Gastroesophageal sphincter (tissue), 3 donors: ENCODE measurements at regions not wholly inside any gene's neighbourhood (a gene's known extent, or its start where the extent isn't known, plus 50 kb on each side); places are given as distances from the start of the nearest gene placed in this dataset.

Source experiments
- CTCF ChIP-seq, 4 experiments: fragments of 200-600 bp in 2 of 4; fragments of 450-650 bp in 2 of 4; sonication (generic) in 1 of 4; IDR thresholded peaks; one replicate each; pipeline ENCODE4 v1.5.1; 2017 to 2019; ENCODE audit warnings: antibody characterized with exemption in 4 of 4, mild to moderate bottlenecking in 2 of 4, moderate library complexity in 2 of 4
- POLR2A ChIP-seq, 2 donors: fragments of 450-650 bp; IDR thresholded peaks; one replicate each; pipeline ENCODE4 v1.6.1; 2017; ENCODE audit warnings: antibody characterized with exemption in 2 of 2, mild to moderate bottlenecking in 2 of 2, moderate library complexity in 1 of 2
- POLR2AphosphoS5 ChIP-seq: sonication (generic); formaldehyde crosslinking; IDR thresholded peaks from one replicate; pipeline ENCODE4 v1.6.1; 2017; ENCODE audit warnings: antibody characterized with exemption

- TF ChIP-seq POLR2A (IDR thresholded peaks at IDR 0.05) (no peak), CTCF (IDR thresholded peaks at IDR 0.05) (no peak), POLR2AphosphoS5 (no peak)
These were observed 136.1 kb upstream of the PCBD1 start for GRCh38 chr10:71024490-71024889.
